DOHH2 (cell line): ENCODE measurements at regions not wholly inside any gene's neighbourhood (a gene's known extent, or its start where the extent isn't known, plus 50 kb on each side); places are given as distances from the start of the nearest gene placed in this dataset.

Source experiments
- H3F3A ChIP-seq: fragments of 200-600 bp; sonication (generic), shearing (Covaris generic); 2 replicates; pipeline ENCODE4 v1.6.0; 2016; ENCODE audit warnings: antibody characterized with exemption, mild to moderate bottlenecking; ENCODE audit not compliant: control insufficient read depth, insufficient read depth
- H3K27ac ChIP-seq: fragments of 200-600 bp; sonication (generic); 2 replicates; pipeline ENCODE4 v1.5.1; 2014; ENCODE audit warnings: low read depth, mild to moderate bottlenecking, low read length, moderate library complexity
- H3K27me3 ChIP-seq: fragments of 200-600 bp; sonication (generic); 2 replicates; pipeline ENCODE4 v1.6.1; 2014; ENCODE audit warnings: mild to moderate bottlenecking, low read length, mixed read lengths; ENCODE audit not compliant: control insufficient read depth
- H3K36me3 ChIP-seq: fragments of 200-600 bp; sonication (generic); 2 replicates; pipeline ENCODE4 v1.6.1; 2014; ENCODE audit warnings: mild to moderate bottlenecking, low read length, moderate library complexity, mixed read lengths; ENCODE audit not compliant: control insufficient read depth
- H3K4me1 ChIP-seq: fragments of 200-600 bp; sonication (generic); 2 replicates; pipeline ENCODE4 v1.6.1; 2014; ENCODE audit warnings: mild to moderate bottlenecking, low read length, mixed read lengths; ENCODE audit not compliant: control insufficient read depth
- H3K4me2 ChIP-seq: fragments of 200-600 bp; sonication (generic); 2 replicates; pipeline ENCODE4 v1.6.0; 2014; ENCODE audit warnings: mild to moderate bottlenecking, low read length, moderate library complexity
- H3K4me3 ChIP-seq: fragments of 200-600 bp; sonication (generic); 2 replicates; pipeline ENCODE4 v1.5.1; 2014; ENCODE audit warnings: mild to moderate bottlenecking, low read length, mixed read lengths
- H3K79me2 ChIP-seq: fragments of 200-600 bp; sonication (generic); 2 replicates; pipeline ENCODE4 v1.6.1; 2014; ENCODE audit warnings: mild to moderate bottlenecking, low read length, mixed read lengths; ENCODE audit not compliant: control insufficient read depth
- H3K9me2 ChIP-seq: fragments of 200-600 bp; sonication (generic); replicated peaks from 2 replicates; pipeline ENCODE4 v1.6.1; 2014; ENCODE audit warnings: mild to moderate bottlenecking, low read length, mixed read lengths; ENCODE audit not compliant: control insufficient read depth
- H3K9me3 ChIP-seq: fragments of 200-600 bp; sonication (generic); 2 replicates; pipeline ENCODE4 v1.6.1; 2014; ENCODE audit warnings: antibody characterized with exemption, low read length, mixed read lengths; ENCODE audit not compliant: control insufficient read depth, insufficient read depth
- H4K20me1 ChIP-seq: fragments of 200-600 bp; sonication (generic); 2 replicates; pipeline ENCODE4 v1.6.0; 2014; ENCODE audit warnings: low read depth, mild to moderate bottlenecking, antibody characterized with exemption, low read length, moderate library complexity; ENCODE audit not compliant: control insufficient read depth, insufficient read depth
- CTCF ChIP-seq: fragments of 200-600 bp; sonication (generic); IDR thresholded peaks from one replicate; pipeline ENCODE4 v1.5.1; 2014; ENCODE audit warnings: antibody characterized with exemption, mild to moderate bottlenecking, low read depth, low read length; ENCODE audit not compliant: poor library complexity, severe bottlenecking
- EZH2phosphoT487 ChIP-seq: fragments of 200-600 bp; sonication (generic); IDR thresholded peaks from 2 replicates; pipeline ENCODE4 v1.6.1; 2017; ENCODE audit warnings: borderline replicate concordance, mild to moderate bottlenecking, antibody characterized with exemption, low read length, moderate library complexity, mixed read lengths

DNA sequence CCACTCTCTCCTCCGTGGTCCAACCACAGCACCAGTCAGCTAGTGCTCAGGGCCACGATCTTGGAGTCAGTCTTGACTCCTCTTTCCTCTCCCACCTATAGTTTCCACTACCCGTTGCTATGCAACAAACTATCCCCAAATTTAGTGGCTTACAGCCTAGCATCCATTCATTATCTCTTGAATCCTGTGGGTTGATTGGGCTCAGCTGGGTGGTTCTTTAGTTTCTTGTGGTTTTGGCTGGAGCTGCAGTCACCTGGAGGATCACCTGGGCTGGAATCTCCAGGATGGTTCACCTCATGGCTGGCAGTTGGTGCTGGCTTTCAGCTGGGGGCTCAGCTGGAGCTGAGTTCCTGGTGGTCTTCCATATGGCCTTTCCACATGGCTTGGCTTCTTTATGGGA lies 149.9 kb downstream of the ASB1 start:
- Histone ChIP-seq H3K27ac (no peak overlapping the region), H3K9me3 (no peaks in the 10 kb centered on the region), H3K36me3 (no peaks in the 10 kb centered on the region), H4K20me1 (no peaks in the 10 kb centered on the region), H3K4me1 (no peaks in the 10 kb centered on the region), H3F3A (no peaks in the 10 kb centered on the region), H3K4me3 (no peak overlapping the region), H3K79me2 (no peaks in the 10 kb centered on the region), H3K4me2 (no peak overlapping the region), H3K27me3 (no peaks in the 10 kb centered on the region), H3K9me2 (no peaks in the 10 kb centered on the region)
- TF ChIP-seq EZH2phosphoT487 (no peak), CTCF (no peak)

DNA sequence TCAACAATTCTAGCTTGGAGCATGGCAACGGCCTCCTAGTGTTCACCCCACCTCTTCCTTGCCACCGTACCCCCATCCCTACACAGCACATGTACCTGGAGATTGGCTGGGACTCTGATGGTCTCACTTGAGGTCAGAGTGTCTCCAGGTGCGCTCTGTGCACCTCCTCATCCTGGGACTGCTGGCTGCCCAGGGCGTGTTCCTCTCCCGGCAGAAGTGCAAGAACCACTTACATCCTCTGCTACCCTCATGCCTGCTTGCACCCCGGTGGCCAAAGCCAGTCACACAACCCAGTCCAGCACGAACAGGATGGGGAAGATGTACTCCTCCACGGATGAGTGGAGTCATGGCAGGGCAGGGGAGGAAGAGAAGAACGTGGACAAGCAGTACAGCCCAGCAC lies 151.5 kb downstream of the ASB1 start:
- Histone ChIP-seq H3K9me3 (no peaks in the 10 kb centered on the region), H3K9me2 (no peaks in the 10 kb centered on the region), H3K4me1 (no peaks in the 10 kb centered on the region), H3K27ac (no peak overlapping the region), H3K4me2 (no peak overlapping the region), H3K36me3 (no peaks in the 10 kb centered on the region), H3F3A (no peaks in the 10 kb centered on the region), H3K27me3 (no peaks in the 10 kb centered on the region), H3K79me2 (no peaks in the 10 kb centered on the region), H4K20me1 (no peaks in the 10 kb centered on the region), H3K4me3 (no peak overlapping the region)
- TF ChIP-seq EZH2phosphoT487 (no peak), CTCF (no peak)

GRCh38 chr2:238580486-238580885 lies 153.8 kb downstream of the ASB1 start:
- Histone ChIP-seq H3K4me1 (no peaks in the 10 kb centered on the region), H3K9me2 (no peaks in the 10 kb centered on the region), H4K20me1 (no peaks in the 10 kb centered on the region), H3F3A (no peaks in the 10 kb centered on the region), H3K27me3 (no peaks in the 10 kb centered on the region), H3K4me2 (no peak overlapping the region), H3K27ac (no peak overlapping the region), H3K36me3 (no peaks in the 10 kb centered on the region), H3K4me3 (no peak overlapping the region), H3K9me3 (no peaks in the 10 kb centered on the region), H3K79me2 (no peaks in the 10 kb centered on the region)
- no peak for TF ChIP-seq EZH2phosphoT487
- no peak for TF ChIP-seq CTCF

DNA sequence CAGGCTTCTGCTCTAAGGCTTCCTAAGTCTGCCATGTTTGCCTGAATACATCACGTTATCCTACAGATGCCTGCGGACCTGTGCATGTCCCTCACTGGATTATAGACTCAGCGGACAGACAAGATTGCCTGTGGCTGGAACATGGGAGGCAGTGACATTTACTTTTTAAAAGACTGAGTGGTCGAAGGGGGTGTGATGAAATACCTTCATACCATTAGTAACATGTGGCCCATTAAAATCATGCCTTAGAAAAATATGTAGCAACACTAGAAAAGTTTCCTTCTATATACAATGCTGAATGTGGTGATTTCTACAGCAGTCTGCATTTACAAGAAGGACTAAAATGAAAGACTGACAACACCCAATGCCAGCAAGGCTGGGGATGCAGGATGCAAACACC lies 154.4 kb downstream of the ASB1 start:
- Histone ChIP-seq H3K4me1 (no peaks in the 10 kb centered on the region), H3K4me2 (no peak overlapping the region), H4K20me1 (no peaks in the 10 kb centered on the region), H3K9me2 (no peaks in the 10 kb centered on the region), H3K9me3 (no peaks in the 10 kb centered on the region), H3K4me3 (no peak overlapping the region), H3K36me3 (no peaks in the 10 kb centered on the region), H3K27me3 (no peaks in the 10 kb centered on the region), H3K27ac (no peak overlapping the region), H3K79me2 (no peaks in the 10 kb centered on the region), H3F3A (no peaks in the 10 kb centered on the region)
- no peak for TF ChIP-seq EZH2phosphoT487
- TF ChIP-seq CTCF: no peak
